ENCODE measurements at regions not wholly inside any gene's neighbourhood (a gene's known extent, or its start where the extent isn't known, plus 50 kb on each side); places are given as distances from the start of the nearest gene placed in this dataset.

DNA sequence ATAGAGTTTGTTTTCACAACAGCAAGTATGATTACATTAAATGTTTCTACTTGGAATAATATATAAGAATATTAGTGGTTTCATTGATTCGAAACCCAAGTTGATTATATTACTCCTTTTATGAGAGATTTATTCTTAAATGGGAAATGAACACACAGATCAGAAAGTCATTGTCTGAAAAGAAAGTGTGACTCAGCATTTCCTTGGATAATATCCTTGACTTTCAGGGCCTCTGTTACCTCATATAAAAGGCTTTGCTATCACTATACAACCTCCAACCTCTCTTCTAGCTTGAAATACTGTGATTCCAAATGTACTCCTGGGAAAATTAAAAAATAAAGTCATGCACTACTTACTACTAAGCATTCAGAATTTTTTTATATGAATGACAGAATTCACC lies 295.3 kb upstream of the LYPLAL1 start:
- Histone ChIP-seq H3K27ac (ENCODE audit: control insufficient read depth, insufficient read depth) (no peak overlapping the region), H3K4me2 (ENCODE audit: control insufficient read depth, insufficient read depth) (no peak overlapping the region), H3K9ac (ENCODE audit: control insufficient read depth, insufficient read depth, low read length) (no peak overlapping the region), H3K79me2 (ENCODE audit: control insufficient read depth, insufficient read depth, low read length) (no peaks in the 10 kb centered on the region), H4K20me1 (ENCODE audit: control insufficient read depth, insufficient read depth) (no peaks in the 10 kb centered on the region), H3K4me1 (ENCODE audit: control insufficient read depth, insufficient read depth, low read length) (no peaks in the 10 kb centered on the region), H3K27me3 (replicated peaks in 1 of 2; ENCODE audit: control insufficient read depth in 2 of 2, insufficient read depth in 2 of 2, low read length in 1 of 2) (no peaks in the 10 kb centered on the region), H3K36me3 (ENCODE audit: control insufficient read depth in 2 of 2, insufficient read depth in 2 of 2, low read length in 1 of 2) (no peaks in the 10 kb centered on the region), H2AFZ (ENCODE audit: control insufficient read depth, low read depth, low read length) (no peak overlapping the region), H3K4me3 (no peak overlapping the region), H3K9me3 (replicated peaks; ENCODE audit: control insufficient read depth, insufficient read depth, low read length) (no peaks in the 10 kb centered on the region)
- ChIA-PET RAD21 (ENCODE audit: unreplicated experiment) (no interaction called here), POLR2A (no interaction called here), CTCF (no interaction called here), SMC1A (ENCODE audit: uncharacterized antibody, unreplicated experiment) (interaction anchor here (0.7 kb wide), 1 partner anchor 123 kb away, joined by 3 read pairs; no protein-coding TSS in a partner anchor)
- in situ Hi-C loops (cut with MboI) (no loop called here), intact Hi-C loops (cut with micrococcal nuclease; ENCODE audit: unreplicated experiment) (no loop called here)
- ATAC-seq (no peak), FAIRE-seq (no peak), DNase-seq (ENCODE audit: low read depth, low spot score) (no peak)
- 48% methylated on average over 1 of the region's 1 CpG for WGBS (ENCODE audit: insufficient coverage, insufficient replicate concordance, low lambda C conversion rate, missing lambda C conversion rate)
- TF ChIP-seq NR2C2 (IDR thresholded peaks at IDR 0.05; ENCODE audit: borderline replicate concordance, control insufficient read depth, insufficient read length, low read depth) (no peak), RB1 (IDR thresholded peaks at IDR 0.05; ENCODE audit: borderline replicate concordance) (no peak), ZBED1 (IDR thresholded peaks at IDR 0.05; ENCODE audit: borderline replicate concordance) (no peak), FOS (IDR thresholded peaks at IDR 0.05; ENCODE audit: borderline replicate concordance, extremely low read depth, insufficient read length) (no peak), CBX3 (IDR thresholded peaks at IDR 0.05; ENCODE audit: borderline replicate concordance, low read depth) (no peak), ZSCAN29 (IDR thresholded peaks at IDR 0.05) (no peak)
- no TSS peak for BruUV-seq (replicated peaks)

DNA sequence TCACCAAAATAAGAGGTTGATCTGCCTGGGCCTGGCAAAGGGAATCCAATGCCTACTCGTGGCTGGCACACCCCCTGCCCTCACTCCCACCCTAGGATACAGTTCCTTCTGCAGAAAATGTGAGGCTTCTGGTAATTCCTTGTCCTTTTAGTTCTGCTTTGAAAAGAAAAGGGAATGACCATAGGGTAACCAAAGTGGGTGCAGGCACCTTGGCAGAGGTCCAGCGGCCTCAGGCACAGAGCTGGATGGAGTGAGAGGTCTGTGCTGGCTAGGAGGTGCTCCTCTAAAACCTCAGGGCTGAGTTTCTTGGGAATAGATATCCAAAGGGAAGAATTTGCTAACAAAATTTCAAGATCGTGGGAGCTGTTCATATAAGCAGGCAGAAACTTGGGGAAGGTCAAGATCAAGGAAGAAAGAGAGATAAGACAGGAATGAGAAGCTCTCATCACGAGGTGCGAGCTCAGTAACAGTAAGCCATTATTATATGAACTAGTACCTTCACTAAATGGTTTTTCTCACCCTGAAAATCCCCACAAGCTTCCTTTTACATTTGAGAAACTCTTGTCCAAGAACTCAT lies 293.1 kb upstream of the LYPLAL1 start:
- Histone ChIP-seq H3K36me3 (ENCODE audit: control insufficient read depth in 2 of 2, insufficient read depth in 2 of 2, low read length in 1 of 2) (no peaks in the 10 kb centered on the region), H3K4me1 (ENCODE audit: control insufficient read depth, insufficient read depth, low read length) (no peaks in the 10 kb centered on the region), H3K9ac (ENCODE audit: control insufficient read depth, insufficient read depth, low read length) (no peak overlapping the region), H3K4me3 (no peak overlapping the region), H3K9me3 (replicated peaks; ENCODE audit: control insufficient read depth, insufficient read depth, low read length) (no peaks in the 10 kb centered on the region), H3K27ac (ENCODE audit: control insufficient read depth, insufficient read depth) (no peak overlapping the region), H4K20me1 (ENCODE audit: control insufficient read depth, insufficient read depth) (no peaks in the 10 kb centered on the region), H3K27me3 (replicated peaks in 1 of 2; ENCODE audit: control insufficient read depth in 2 of 2, insufficient read depth in 2 of 2, low read length in 1 of 2) (no peaks in the 10 kb centered on the region), H3K4me2 (ENCODE audit: control insufficient read depth, insufficient read depth) (no peak overlapping the region), H3K79me2 (ENCODE audit: control insufficient read depth, insufficient read depth, low read length) (no peaks in the 10 kb centered on the region), H2AFZ (ENCODE audit: control insufficient read depth, low read depth, low read length) (no peak overlapping the region)
- 13% methylated on average over 5 of the region's 5 CpGs for WGBS (ENCODE audit: insufficient coverage, insufficient replicate concordance, low lambda C conversion rate, missing lambda C conversion rate)
- ATAC-seq: no peak
- CTCF ChIA-PET: no interaction called here
- RAD21 ChIA-PET (ENCODE audit: unreplicated experiment): no interaction called here
- FAIRE-seq: no peak
- intact Hi-C loops (cut with micrococcal nuclease; ENCODE audit: unreplicated experiment) (no loop called here), in situ Hi-C loops (cut with MboI) (no loop called here)
- POLR2A ChIA-PET: no interaction called here
- SMC1A ChIA-PET (ENCODE audit: uncharacterized antibody, unreplicated experiment): no interaction called here
- DNase-seq (ENCODE audit: low read depth, low spot score): no peak
- no TSS peak for BruUV-seq (replicated peaks)
- TF ChIP-seq HDAC2 (IDR thresholded peaks at IDR 0.05) (no peak), IKZF1 (conservative IDR thresholded peaks at IDR 0.05) (no peak), GABPA (IDR thresholded peaks at IDR 0.05; ENCODE audit: low read depth) (no peak), BCL3 (IDR thresholded peaks at IDR 0.05; ENCODE audit: borderline replicate concordance, insufficient read depth, low read depth, low read length, poor library complexity, severe bottlenecking) (no peak), RELB (IDR thresholded peaks at IDR 0.05; ENCODE audit: low read depth) (no peak), NR2C1 (IDR thresholded peaks at IDR 0.05) (no peak), SMAD1 (IDR thresholded peaks at IDR 0.05; ENCODE audit: low read depth, partially characterized antibody) (no peak)

All from GM12878 (cell line).